CD14-positive monocyte (primary cell): ENCODE measurements at regions not wholly inside any gene's neighbourhood (a gene's known extent, or its start where the extent isn't known, plus 50 kb on each side); places are given as distances from the start of the nearest gene placed in this dataset.
"Not testable (repeated sequence)": the region's sequence is repeated elsewhere in the genome, so short reads cannot be mapped to it uniquely, and the experiment has no call there.

ENCODE experiments used
- DNase-seq, 3 donors: peaks; one replicate each; pipeline ENCODE4 v3.0.0-alpha.2; 2011 to 2022
- H2AFZ ChIP-seq: 2 replicates; pipeline ENCODE4 v1.6.0; 2012; ENCODE audit warnings: mild to moderate bottlenecking, low read depth, low read length, inconsistent platforms; ENCODE audit not compliant: insufficient read depth, poor library complexity, severe bottlenecking
- H3K27ac ChIP-seq, 2 donors: 1 replicate in 1 of 2; 2 replicates in 1 of 2; pipeline ENCODE4 v1.5.1; 2012 to 2013; ENCODE audit warnings: low read length in 2 of 2, control low read depth in 1 of 2, inconsistent platforms in 1 of 2, low read depth in 1 of 2, mild to moderate bottlenecking in 1 of 2
- H3K27me3 ChIP-seq, 2 donors: one replicate each; pipeline versions ENCODE4 v1.6.0 to v1.6.1; 2011 to 2013; ENCODE audit warnings: low read length in 2 of 2; ENCODE audit not compliant: control insufficient read depth in 2 of 2, insufficient read depth in 2 of 2
- H3K36me3 ChIP-seq, 2 donors: replicated peaks in 1 of 2; 1 replicate in 1 of 2; 2 replicates in 1 of 2; pipeline versions ENCODE4 v1.5.1 to v1.6.1; 2012 to 2013; ENCODE audit warnings: low read length in 2 of 2, control low read depth in 1 of 2, inconsistent platforms in 1 of 2, mild to moderate bottlenecking in 1 of 2; ENCODE audit not compliant: insufficient read depth in 2 of 2, control insufficient read depth in 1 of 2
- H3K4me1 ChIP-seq, 2 donors: 1 replicate in 1 of 2; 2 replicates in 1 of 2; pipeline versions ENCODE4 v1.5.1 to v1.6.1; 2012 to 2013; ENCODE audit warnings: low read length in 2 of 2, control low read depth in 1 of 2, inconsistent platforms in 1 of 2, mild to moderate bottlenecking in 1 of 2, moderate library complexity in 1 of 2; ENCODE audit not compliant: insufficient read depth in 2 of 2, control insufficient read depth in 1 of 2
- H3K4me2 ChIP-seq: replicated peaks from 2 replicates; pipeline ENCODE3; 2012; ENCODE audit warnings: low read length, moderate library complexity, mild to moderate bottlenecking; ENCODE audit not compliant: poor library complexity, severe bottlenecking; ENCODE audit errors: extremely low read depth
- H3K4me3 ChIP-seq, 3 experiments: fragments of 200-600 bp in 1 of 3; sonication (generic) in 1 of 3; replicated peaks in 1 of 3; 1 replicate in 2 of 3; 2 replicates in 1 of 3; pipeline ENCODE4 v1.5.1; 2011 to 2013; ENCODE audit warnings: low read length in 3 of 3, mild to moderate bottlenecking in 3 of 3, control low read depth in 2 of 3, low read depth in 2 of 3, inconsistent platforms in 1 of 3, moderate library complexity in 1 of 3
- H3K79me2 ChIP-seq: 2 replicates; pipeline ENCODE4 v1.6.0; 2012; ENCODE audit warnings: mild to moderate bottlenecking, control low read depth, inconsistent platforms, low read length, moderate library complexity; ENCODE audit not compliant: insufficient read depth
- H3K9ac ChIP-seq: 2 replicates; pipeline ENCODE4 v1.6.0; 2017; ENCODE audit warnings: low read length, mild to moderate bottlenecking; ENCODE audit not compliant: insufficient read depth, poor library complexity, severe bottlenecking
- H3K9me3 ChIP-seq, 2 donors: replicated peaks in 1 of 2; 1 replicate in 1 of 2; 2 replicates in 1 of 2; pipeline versions ENCODE4 v1.5.1 to v1.6.1; 2012 to 2013; ENCODE audit warnings: low read length in 2 of 2, control low read depth in 1 of 2; ENCODE audit not compliant: control insufficient read depth in 1 of 2, insufficient read depth in 1 of 2
- H4K20me1 ChIP-seq: 2 replicates; pipeline ENCODE4 v1.6.0; 2012; ENCODE audit warnings: mild to moderate bottlenecking, low read length, control low read depth, moderate library complexity; ENCODE audit not compliant: insufficient read depth
- H3K27ac Mint-ChIP-seq, 7 donors: one replicate each; pipeline ENCODE4 v1.8.0; 2020; ENCODE audit warnings: mild to moderate bottlenecking in 7 of 7, mixed read lengths in 7 of 7, moderate library complexity in 6 of 7, inconsistent platforms in 2 of 7
- H3K27me3 Mint-ChIP-seq, 3 donors: one replicate each; pipeline ENCODE4 v1.8.0; 2021 to 2022; ENCODE audit warnings: low read depth in 3 of 3, mild to moderate bottlenecking in 3 of 3, mixed read lengths in 3 of 3, moderate library complexity in 3 of 3, inconsistent platforms in 1 of 3
- H3K36me3 Mint-ChIP-seq, 2 donors: one replicate each; pipeline ENCODE4 v1.8.0; 2020; ENCODE audit warnings: mixed read lengths in 2 of 2, inconsistent platforms in 1 of 2, mild to moderate bottlenecking in 1 of 2
- H3K4me1 Mint-ChIP-seq: one replicate; pipeline ENCODE4 v1.8.0; 2020; ENCODE audit warnings: mild to moderate bottlenecking, mixed read lengths
- H3K4me3 Mint-ChIP-seq, 2 donors: one replicate each; pipeline ENCODE4 v1.8.0; 2020; ENCODE audit warnings: mild to moderate bottlenecking in 2 of 2, mixed read lengths in 2 of 2, moderate library complexity in 1 of 2
- H3K9me3 Mint-ChIP-seq, 7 donors: one replicate each; pipeline ENCODE4 v1.8.0; 2020 to 2022; ENCODE audit warnings: mixed read lengths in 7 of 7, mild to moderate bottlenecking in 6 of 7, moderate library complexity in 6 of 7, inconsistent platforms in 2 of 7
- WGBS: methylation state at CpG from one replicate; pipeline ENCODE4 v1.1.5; 2013; ENCODE audit warnings: missing lambda C conversion rate; ENCODE audit not compliant: insufficient coverage; 5-methylcytosine and 5-hydroxymethylcytosine counted together
- intact Hi-C, 2 donors: fragments of 100-400 bp; cut with micrococcal nuclease; formaldehyde crosslinking; loops; one replicate each; pipeline versions ENCODE4 v1.15.0 to v1.15.1; 2023
- TF ChIP-seq, protein P1 (sequence below): fragments of 200-600 bp; IDR thresholded peaks from one replicate; pipeline ENCODE4 v1.8.0; 2022; ENCODE audit warnings: antibody characterized with exemption, mild to moderate bottlenecking

DNA sequence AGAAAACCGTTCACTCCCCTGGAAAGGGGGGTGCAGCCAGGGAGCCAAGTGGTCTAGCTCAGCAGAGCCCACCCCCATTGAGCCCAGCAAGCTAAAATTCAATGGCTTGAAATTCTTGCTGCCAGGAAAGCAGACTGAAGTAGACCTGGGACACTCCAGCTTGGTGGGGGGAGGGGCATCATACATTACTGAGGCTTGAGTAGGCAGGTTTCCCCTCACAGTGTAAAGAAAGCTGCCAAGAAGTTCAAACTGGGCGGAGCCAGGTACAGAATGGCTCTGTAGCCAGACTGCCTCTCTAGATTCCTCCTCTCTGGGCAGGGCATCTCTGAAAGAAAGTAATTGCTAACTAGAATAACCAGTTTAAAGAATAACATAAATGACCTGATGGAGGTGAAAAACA lies 372.3 kb upstream of the F9 start:
- TF ChIP-seq, protein P1, sequence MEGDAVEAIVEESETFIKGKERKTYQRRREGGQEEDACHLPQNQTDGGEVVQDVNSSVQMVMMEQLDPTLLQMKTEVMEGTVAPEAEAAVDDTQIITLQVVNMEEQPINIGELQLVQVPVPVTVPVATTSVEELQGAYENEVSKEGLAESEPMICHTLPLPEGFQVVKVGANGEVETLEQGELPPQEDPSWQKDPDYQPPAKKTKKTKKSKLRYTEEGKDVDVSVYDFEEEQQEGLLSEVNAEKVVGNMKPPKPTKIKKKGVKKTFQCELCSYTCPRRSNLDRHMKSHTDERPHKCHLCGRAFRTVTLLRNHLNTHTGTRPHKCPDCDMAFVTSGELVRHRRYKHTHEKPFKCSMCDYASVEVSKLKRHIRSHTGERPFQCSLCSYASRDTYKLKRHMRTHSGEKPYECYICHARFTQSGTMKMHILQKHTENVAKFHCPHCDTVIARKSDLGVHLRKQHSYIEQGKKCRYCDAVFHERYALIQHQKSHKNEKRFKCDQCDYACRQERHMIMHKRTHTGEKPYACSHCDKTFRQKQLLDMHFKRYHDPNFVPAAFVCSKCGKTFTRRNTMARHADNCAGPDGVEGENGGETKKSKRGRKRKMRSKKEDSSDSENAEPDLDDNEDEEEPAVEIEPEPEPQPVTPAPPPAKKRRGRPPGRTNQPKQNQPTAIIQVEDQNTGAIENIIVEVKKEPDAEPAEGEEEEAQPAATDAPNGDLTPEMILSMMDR: no peak
- H3K36me3 Mint-ChIP-seq: no peaks in the 10 kb centered on the region
- no peaks in the 10 kb centered on the region for H4K20me1 ChIP-seq
- peaks cover 0 to 2% (median 1%) of the 10 kb centered on the region in 3 donors for H3K27me3 Mint-ChIP-seq
- H3K4me3 Mint-ChIP-seq: no peak overlapping the region
- no peaks in the 10 kb centered on the region for H3K9me3 ChIP-seq
- H3K9me3 Mint-ChIP-seq: peaks cover 0 to 19% (median 7%) of the 10 kb centered on the region in 7 donors
- H2AFZ ChIP-seq: no peak overlapping the region
- H3K4me1 ChIP-seq: no peaks in the 10 kb centered on the region
- no peak overlapping the region for H3K27ac Mint-ChIP-seq
- WGBS: no CpG with 5 or more reads among the region's 2 CpGs
- H3K4me3 ChIP-seq: no peak overlapping the region
- no peak overlapping the region for H3K9ac ChIP-seq
- H3K79me2 ChIP-seq: no peaks in the 10 kb centered on the region
- H3K36me3 ChIP-seq: no peaks in the 10 kb centered on the region
- H3K27me3 ChIP-seq: no peaks in the 10 kb centered on the region
- no peak for DNase-seq
- no peak overlapping the region for H3K4me2 ChIP-seq
- intact Hi-C loops: no loop called here
- no peak overlapping the region for H3K27ac ChIP-seq
- no peaks in the 10 kb centered on the region for H3K4me1 Mint-ChIP-seq

DNA sequence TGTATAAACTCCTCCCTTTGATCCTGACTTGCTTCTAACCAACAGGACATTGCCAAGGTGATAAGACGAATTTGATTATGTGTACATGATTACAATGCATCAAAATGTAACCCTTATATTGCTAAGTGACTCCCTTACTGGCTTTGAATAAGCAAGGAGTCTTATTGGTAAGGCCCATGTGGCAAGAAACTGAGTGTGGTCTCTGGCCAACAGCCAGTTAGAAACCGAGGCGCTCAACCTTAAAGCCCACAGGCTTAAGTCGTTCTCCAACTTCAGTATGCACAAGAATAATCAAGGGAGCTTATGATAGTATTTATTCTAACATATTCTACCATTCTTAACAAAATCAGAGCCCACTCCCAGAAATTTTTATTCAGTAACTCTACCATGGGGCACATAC lies 374.2 kb upstream of the F9 start:
- Histone ChIP-seq H4K20me1 (no peaks in the 10 kb centered on the region), H2AFZ (no peak overlapping the region), H3K27me3 (no peaks in the 10 kb centered on the region), H3K9ac (no peak overlapping the region), H3K4me3 (no peak overlapping the region), H3K79me2 (no peaks in the 10 kb centered on the region), H3K9me3 (no peaks in the 10 kb centered on the region), H3K4me2 (no peak overlapping the region), H3K27ac (no peak overlapping the region), H3K36me3 (no peaks in the 10 kb centered on the region), H3K4me1 (no peaks in the 10 kb centered on the region)
- DNase-seq: no peak
- WGBS: no CpG with 5 or more reads among the region's 4 CpGs
- TF ChIP-seq, protein P1: no peak
- Mint-ChIP-seq H3K4me1 (no peaks in the 10 kb centered on the region), H3K9me3 (peaks cover 0 to 19% (median 7%) of the 10 kb centered on the region in 7 donors), H3K27ac (no peak overlapping the region), H3K27me3 (peaks cover 0 to 3% (median 1%) of the 10 kb centered on the region in 3 donors), H3K36me3 (no peaks in the 10 kb centered on the region), H3K4me3 (no peak overlapping the region)
- intact Hi-C loops: no loop called here

DNA sequence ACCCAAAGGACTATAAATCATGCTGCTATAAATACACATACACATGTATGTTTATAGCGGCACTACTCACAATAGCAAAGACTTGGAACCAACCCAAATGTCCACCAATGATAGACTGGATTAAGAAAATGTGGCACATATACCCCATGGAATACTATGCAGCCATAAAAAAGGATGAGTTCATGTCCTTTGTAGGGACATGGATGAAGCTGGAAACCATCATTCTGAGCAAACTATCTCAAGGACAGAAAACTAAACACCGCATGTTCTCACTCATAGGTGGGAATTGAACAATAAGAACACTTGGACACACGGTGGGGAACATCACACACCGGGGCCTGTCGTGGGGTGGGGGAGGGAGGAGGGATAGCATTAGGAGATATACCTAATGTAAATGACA lies 383.9 kb upstream of the F9 start:
- H3K9me3 ChIP-seq, H3K4me1 ChIP-seq, H3K4me1 Mint-ChIP-seq, H3K27ac Mint-ChIP-seq, H3K4me3 Mint-ChIP-seq, H3K36me3 Mint-ChIP-seq, H3K79me2 ChIP-seq, H3K27me3 Mint-ChIP-seq, H3K4me2 ChIP-seq, intact Hi-C loops, H3K36me3 ChIP-seq, H3K9me3 Mint-ChIP-seq, H2AFZ ChIP-seq, H4K20me1 ChIP-seq, H3K4me3 ChIP-seq, H3K27me3 ChIP-seq, H3K9ac ChIP-seq, H3K27ac ChIP-seq, DNase-seq: not testable (repeated sequence)
- WGBS: no CpG with 5 or more reads among the region's 5 CpGs
